ENCODE measurements at regions not wholly inside any gene's neighbourhood (a gene's known extent, or its start where the extent isn't known, plus 50 kb on each side); places are given as distances from the start of the nearest gene placed in this dataset.

- no peak for DNase-seq (ENCODE audit: low read depth, low spot score)
- intact Hi-C loops (cut with micrococcal nuclease): no loop called here
- POLR2A ChIA-PET: no interaction called here
- CTCF ChIA-PET: no interaction called here
- Histone ChIP-seq H3K9me3 (ENCODE audit: control insufficient read depth in 1 of 2, insufficient read depth in 1 of 2, low read depth in 1 of 2, low read length in 2 of 2) (no peaks in the 10 kb centered on the region), H3K79me2 (ENCODE audit: insufficient read depth, low read length) (no peaks in the 10 kb centered on the region), H3K4me1 (ENCODE audit: control insufficient read depth in 1 of 2, insufficient read depth in 2 of 2, low read length in 2 of 2) (peaks cover 0 to 4% of the 10 kb centered on the region in 2 experiments; a peak in 1 of 4 replicates), H3K36me3 (ENCODE audit: control insufficient read depth in 1 of 2, insufficient read depth in 2 of 2, low read length in 2 of 2) (no peaks in the 10 kb centered on the region), H3K4me2 (ENCODE audit: low read length) (no peak overlapping the region), H3K27me3 (ENCODE audit: insufficient read depth, low read length) (peaks cover 65% of the 10 kb centered on the region), H3K9me2 (ENCODE audit: insufficient read depth) (no peaks in the 10 kb centered on the region), H4K20me1 (ENCODE audit: insufficient read depth) (no peaks in the 10 kb centered on the region), H3K4me3 (replicated peaks in 1 of 2; ENCODE audit: low read depth in 1 of 2, low read length in 2 of 2) (no peak overlapping the region), H3K27ac (ENCODE audit: low read depth, low read length) (no peak overlapping the region), H3K9ac (ENCODE audit: low read length) (no peak overlapping the region), H2AFZ (ENCODE audit: low read depth, low read length, poor library complexity, severe bottlenecking) (no peak overlapping the region)
- TF ChIP-seq EZH2 (IDR thresholded peaks at IDR 0.05) (no peak), FOSL1 (IDR thresholded peaks at IDR 0.05; ENCODE audit: low read depth) (no peak)
- RAD21 ChIA-PET (ENCODE audit: low non-redundant PET in 1 of 2, low total read pairs in 2 of 2, uncharacterized antibody in 2 of 2, unreplicated experiment in 2 of 2): no interaction called here
- no TSS peak for BruUV-seq (replicated peaks)
- no peak for ATAC-seq
Observed at GRCh38 chr1:37108596-37109188, 74.4 kb upstream of the GRIK3 start.

DNA sequence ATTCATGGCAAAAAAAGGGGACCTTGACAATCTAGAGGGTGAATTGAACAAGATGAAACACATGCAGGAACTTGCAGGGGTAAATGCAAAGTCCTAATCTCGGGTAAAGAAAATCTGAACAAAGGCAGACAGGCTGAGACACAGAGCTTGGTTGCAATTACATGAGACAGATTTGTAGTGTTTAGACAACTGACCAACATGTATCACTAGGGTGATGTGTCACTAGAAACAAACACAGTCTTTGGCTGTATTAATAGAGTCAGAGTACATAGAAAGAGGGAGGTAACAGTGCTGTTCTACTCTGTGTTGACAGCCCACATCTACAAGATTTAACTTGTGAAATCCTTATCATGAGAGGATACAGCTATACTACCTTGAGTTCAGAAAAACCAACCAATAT is 78.1 kb upstream of the GRIK3 start:
- no peak for DNase-seq (ENCODE audit: low read depth, low spot score)
- CTCF ChIA-PET: no interaction called here
- ATAC-seq: no peak
- intact Hi-C loops (cut with micrococcal nuclease): no loop called here
- no peaks in the 10 kb centered on the region for H3K9me2 ChIP-seq (ENCODE audit: insufficient read depth)
- no peaks in the 10 kb centered on the region for H3K36me3 ChIP-seq (ENCODE audit: control insufficient read depth in 1 of 2, insufficient read depth in 2 of 2, low read length in 2 of 2)
- no peaks in the 10 kb centered on the region for H3K79me2 ChIP-seq (ENCODE audit: insufficient read depth, low read length)
- H3K4me2 ChIP-seq (ENCODE audit: low read length): no peak overlapping the region
- H3K4me3 ChIP-seq (replicated peaks in 1 of 2; ENCODE audit: low read depth in 1 of 2, low read length in 2 of 2): no peak overlapping the region
- POLR2A ChIA-PET: no interaction called here
- BruUV-seq (replicated peaks): no TSS peak
- no peak overlapping the region for H2AFZ ChIP-seq (ENCODE audit: low read depth, low read length, poor library complexity, severe bottlenecking)
- H3K27ac ChIP-seq (ENCODE audit: low read depth, low read length): no peak overlapping the region
- H3K9ac ChIP-seq (ENCODE audit: low read length): no peak overlapping the region
- H3K4me1 ChIP-seq (ENCODE audit: control insufficient read depth in 1 of 2, insufficient read depth in 2 of 2, low read length in 2 of 2): peaks cover 0 to 5% of the 10 kb centered on the region in 2 experiments; a peak in 1 of 4 replicates
- peaks cover 45% of the 10 kb centered on the region for H3K27me3 ChIP-seq (ENCODE audit: insufficient read depth, low read length)
- H4K20me1 ChIP-seq (ENCODE audit: insufficient read depth): no peaks in the 10 kb centered on the region
- RAD21 ChIA-PET (ENCODE audit: low non-redundant PET in 1 of 2, low total read pairs in 2 of 2, uncharacterized antibody in 2 of 2, unreplicated experiment in 2 of 2): no interaction called here
- H3K9me3 ChIP-seq (ENCODE audit: control insufficient read depth in 1 of 2, insufficient read depth in 1 of 2, low read depth in 1 of 2, low read length in 2 of 2): no peaks in the 10 kb centered on the region
- TF ChIP-seq SIN3A (IDR thresholded peaks at IDR 0.05; ENCODE audit: low read depth): no peak
- TF ChIP-seq FOSL1 (IDR thresholded peaks at IDR 0.05; ENCODE audit: low read depth): no peak
- no peak for TF ChIP-seq YY1 (IDR thresholded peaks at IDR 0.05; ENCODE audit: extremely low read depth, insufficient replicate concordance, low read depth, low read length)
- no peak for TF ChIP-seq POLR2AphosphoS5 (IDR thresholded peaks at IDR 0.05; ENCODE audit: low read depth, low read length)
- TF ChIP-seq ATF3 (IDR thresholded peaks at IDR 0.05): no peak
- no peak for TF ChIP-seq POLR2A (IDR thresholded peaks at IDR 0.05; ENCODE audit: borderline replicate concordance, extremely low read depth, insufficient read depth, insufficient read length)
- no peak for TF ChIP-seq CEBPB (IDR thresholded peaks at IDR 0.05; ENCODE audit: low read depth)
- TF ChIP-seq TCF7L2 (IDR thresholded peaks at IDR 0.05; ENCODE audit: borderline replicate concordance, extremely low read depth, insufficient read depth, insufficient read length): no peak
- TF ChIP-seq, protein P1, sequence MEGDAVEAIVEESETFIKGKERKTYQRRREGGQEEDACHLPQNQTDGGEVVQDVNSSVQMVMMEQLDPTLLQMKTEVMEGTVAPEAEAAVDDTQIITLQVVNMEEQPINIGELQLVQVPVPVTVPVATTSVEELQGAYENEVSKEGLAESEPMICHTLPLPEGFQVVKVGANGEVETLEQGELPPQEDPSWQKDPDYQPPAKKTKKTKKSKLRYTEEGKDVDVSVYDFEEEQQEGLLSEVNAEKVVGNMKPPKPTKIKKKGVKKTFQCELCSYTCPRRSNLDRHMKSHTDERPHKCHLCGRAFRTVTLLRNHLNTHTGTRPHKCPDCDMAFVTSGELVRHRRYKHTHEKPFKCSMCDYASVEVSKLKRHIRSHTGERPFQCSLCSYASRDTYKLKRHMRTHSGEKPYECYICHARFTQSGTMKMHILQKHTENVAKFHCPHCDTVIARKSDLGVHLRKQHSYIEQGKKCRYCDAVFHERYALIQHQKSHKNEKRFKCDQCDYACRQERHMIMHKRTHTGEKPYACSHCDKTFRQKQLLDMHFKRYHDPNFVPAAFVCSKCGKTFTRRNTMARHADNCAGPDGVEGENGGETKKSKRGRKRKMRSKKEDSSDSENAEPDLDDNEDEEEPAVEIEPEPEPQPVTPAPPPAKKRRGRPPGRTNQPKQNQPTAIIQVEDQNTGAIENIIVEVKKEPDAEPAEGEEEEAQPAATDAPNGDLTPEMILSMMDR (IDR thresholded peaks at IDR 0.05 in 2 of 3, conservative IDR thresholded peaks at IDR 0.05 in 1 of 3; ENCODE audit: borderline replicate concordance in 1 of 3, insufficient read depth in 1 of 3, low read depth in 2 of 3, low read length in 2 of 3): no peak
- no peak for TF ChIP-seq CBX3 (IDR thresholded peaks at IDR 0.05; ENCODE audit: low read depth)
- TF ChIP-seq, protein P2, sequence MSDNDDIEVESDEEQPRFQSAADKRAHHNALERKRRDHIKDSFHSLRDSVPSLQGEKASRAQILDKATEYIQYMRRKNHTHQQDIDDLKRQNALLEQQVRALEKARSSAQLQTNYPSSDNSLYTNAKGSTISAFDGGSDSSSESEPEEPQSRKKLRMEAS (IDR thresholded peaks at IDR 0.05): no peak
- TF ChIP-seq ZBTB33 (IDR thresholded peaks at IDR 0.05; ENCODE audit: extremely low read depth, insufficient replicate concordance, low read length): no peak

All from HCT116 (cell line).